GM12892 (cell line): ENCODE measurements at regions not wholly inside any gene's neighbourhood (a gene's known extent, or its start where the extent isn't known, plus 50 kb on each side); places are given as distances from the start of the nearest gene placed in this dataset.

ENCODE experiments used
- POLR2A ChIP-seq: IDR thresholded peaks from 2 replicates; pipeline ENCODE4 v1.6.1; 2011; ENCODE audit warnings: low read depth, low read length, control low read depth
- POLR2AphosphoS5 ChIP-seq: IDR thresholded peaks from 2 replicates; pipeline ENCODE4 v1.6.1; 2011; ENCODE audit warnings: low read depth, low read length, control low read depth
- TAF1 ChIP-seq: IDR thresholded peaks from 2 replicates; pipeline ENCODE4 v1.6.1; 2011; ENCODE audit warnings: low read depth, mild to moderate bottlenecking, control low read depth, low read length, borderline replicate concordance

DNA sequence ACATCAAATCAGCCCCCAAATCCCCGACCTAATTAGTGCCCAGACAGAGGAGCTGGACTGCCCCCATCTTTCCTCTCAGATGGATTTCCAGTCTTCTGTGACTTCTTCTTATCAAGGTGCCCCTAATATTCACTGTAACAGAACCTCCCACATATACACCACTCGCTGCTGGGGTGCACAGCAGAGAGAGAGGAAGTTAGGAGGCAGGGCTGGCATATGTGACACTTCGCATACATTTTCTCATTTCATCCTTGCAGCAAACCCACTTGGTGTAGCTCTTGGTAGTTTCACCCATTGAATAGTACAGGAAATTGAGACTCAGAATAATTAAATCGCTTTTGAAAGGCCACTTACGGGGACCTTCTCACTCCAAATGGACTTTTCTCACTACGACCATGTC, 56.5 kb upstream of the CCND2 start:
- TF ChIP-seq POLR2A (no peak), POLR2AphosphoS5 (no peak), TAF1 (no peak)
